GM12878 (cell line): ENCODE measurements at regions not wholly inside any gene's neighbourhood (a gene's known extent, or its start where the extent isn't known, plus 50 kb on each side); places are given as distances from the start of the nearest gene placed in this dataset.
A peak's percentile ranks its signal among the peaks of the same experiment; 100 is the strongest.

ENCODE experiments used
- BACH1 ChIP-seq: fragments of 450-650 bp; IDR thresholded peaks from 2 replicates; pipeline ENCODE4 v1.6.1; 2017; ENCODE audit warnings: mild to moderate bottlenecking, borderline replicate concordance
- BMI1 ChIP-seq: fragments of 450-650 bp; IDR thresholded peaks from 2 replicates; pipeline ENCODE4 v1.6.1; 2016; ENCODE audit warnings: mild to moderate bottlenecking, moderate library complexity, borderline replicate concordance
- BRCA1 ChIP-seq: IDR thresholded peaks from 2 replicates; pipeline ENCODE4 v1.6.1; 2011; ENCODE audit warnings: low read depth, low read length, improper control_type of control experiment
- CBFB ChIP-seq: IDR thresholded peaks from 2 replicates; pipeline ENCODE4 v1.6.1; 2016; ENCODE audit warnings: antibody characterized with exemption, low read depth
- CHD1 ChIP-seq: IDR thresholded peaks from 2 replicates; pipeline ENCODE4 v1.6.1; 2012; ENCODE audit warnings: low read depth, low read length, improper control_type of control experiment
- HDAC2 ChIP-seq: fragments of 200-600 bp; sonication (generic); IDR thresholded peaks from 2 replicates; pipeline ENCODE4 v1.6.1; 2017
- IRF4 ChIP-seq: IDR thresholded peaks from 2 replicates; pipeline ENCODE4 v1.6.1; 2011; ENCODE audit warnings: low read depth, low read length
- MTA2 ChIP-seq: fragments of 450-650 bp; IDR thresholded peaks from 2 replicates; pipeline ENCODE4 v1.6.1; 2016; ENCODE audit warnings: low read depth, mild to moderate bottlenecking, moderate library complexity
- MXI1 ChIP-seq: fragments of 150-350 bp; IDR thresholded peaks from 2 replicates; pipeline ENCODE4 v1.6.1; 2011; ENCODE audit warnings: low read depth, mild to moderate bottlenecking, inconsistent platforms, low read length, improper control_type of control experiment
- NR2C2 ChIP-seq: IDR thresholded peaks from 2 replicates; pipeline ENCODE4 v1.6.1; 2011; ENCODE audit warnings: borderline replicate concordance, low read depth; ENCODE audit not compliant: control insufficient read depth, insufficient read length
- POLR2AphosphoS2 ChIP-seq: IDR thresholded peaks from 2 replicates; pipeline ENCODE4 v1.6.1; 2011; ENCODE audit warnings: low read depth, mild to moderate bottlenecking, low read length, improper control_type of control experiment, moderate library complexity
- RAD21 ChIP-seq: IDR thresholded peaks from 2 replicates; pipeline ENCODE4 v1.6.1; 2011; ENCODE audit warnings: mild to moderate bottlenecking, low read depth, low read length, moderate library complexity; ENCODE audit not compliant: insufficient read depth
- RFX5 ChIP-seq: IDR thresholded peaks from 2 replicates; pipeline ENCODE4 v1.6.1; 2011; ENCODE audit warnings: low read depth, low read length, improper control_type of control experiment
- SPI1 ChIP-seq: IDR thresholded peaks from 2 replicates; pipeline ENCODE4 v1.6.1; 2011; ENCODE audit warnings: low read depth, mild to moderate bottlenecking, low read length, moderate library complexity, borderline replicate concordance; ENCODE audit not compliant: insufficient read depth
- SREBF2 ChIP-seq: IDR thresholded peaks from 2 replicates; pipeline ENCODE4 v1.6.1; 2012; ENCODE audit warnings: mild to moderate bottlenecking, low read length
- STAT1 ChIP-seq: fragments of 450-650 bp; conservative IDR thresholded peaks from 2 replicates; pipeline ENCODE4 v1.6.1; 2014; ENCODE audit warnings: antibody characterized with exemption, mild to moderate bottlenecking
- STAT3 ChIP-seq: IDR thresholded peaks from 2 replicates; pipeline ENCODE4 v1.6.1; 2011; ENCODE audit warnings: low read depth, low read length, improper control_type of control experiment
- SUZ12 ChIP-seq: fragments of 200-600 bp; sonication (generic); IDR thresholded peaks from one replicate; pipeline ENCODE4 v1.6.1; 2018; ENCODE audit warnings: antibody characterized with exemption, mild to moderate bottlenecking; ENCODE audit not compliant: unreplicated experiment
- TAF1 ChIP-seq: IDR thresholded peaks from 2 replicates; pipeline ENCODE4 v1.6.1; 2011; ENCODE audit warnings: mild to moderate bottlenecking, low read depth, low read length, borderline replicate concordance
- TCF3 ChIP-seq: IDR thresholded peaks from 2 replicates; pipeline ENCODE4 v1.6.1; 2012; ENCODE audit warnings: low read depth, mild to moderate bottlenecking, low read length, borderline replicate concordance; ENCODE audit not compliant: insufficient read depth
- YY1 ChIP-seq: IDR thresholded peaks from 2 replicates; pipeline ENCODE4 v1.6.1; 2011; ENCODE audit warnings: low read depth, mild to moderate bottlenecking, low read length
- ZNF217 ChIP-seq: fragments of 450-650 bp; IDR thresholded peaks from 2 replicates; pipeline ENCODE4 v1.6.1; 2017; ENCODE audit warnings: antibody characterized with exemption, mild to moderate bottlenecking
- TF ChIP-seq, protein P1 (sequence below): IDR thresholded peaks from 2 replicates; pipeline ENCODE4 v1.6.1; 2012; ENCODE audit warnings: low read length, inconsistent platforms
- TF ChIP-seq, protein P2 (sequence below): IDR thresholded peaks from 2 replicates; pipeline ENCODE4 v1.6.1; 2012; ENCODE audit warnings: low read depth, low read length, improper control_type of control experiment
- TF ChIP-seq, protein P3 (sequence below): IDR thresholded peaks from 2 replicates; pipeline ENCODE4 v1.6.1; 2011; ENCODE audit warnings: borderline replicate concordance, low read depth, mild to moderate bottlenecking, moderate library complexity, mixed read lengths, low read length; ENCODE audit not compliant: insufficient read depth; ENCODE audit errors: extremely low read length
- TF ChIP-seq, protein P4 (sequence below): fragments of 450-650 bp; IDR thresholded peaks from 2 replicates; pipeline ENCODE4 v1.6.1; 2017; ENCODE audit warnings: low read depth, mild to moderate bottlenecking, moderate library complexity
- TF ChIP-seq, protein P5 (sequence below): IDR thresholded peaks from 2 replicates; pipeline ENCODE4 v1.6.1; 2011; ENCODE audit warnings: borderline replicate concordance, low read depth, mild to moderate bottlenecking, moderate library complexity, low read length; ENCODE audit not compliant: insufficient read depth, poor library complexity, severe bottlenecking

DNA sequence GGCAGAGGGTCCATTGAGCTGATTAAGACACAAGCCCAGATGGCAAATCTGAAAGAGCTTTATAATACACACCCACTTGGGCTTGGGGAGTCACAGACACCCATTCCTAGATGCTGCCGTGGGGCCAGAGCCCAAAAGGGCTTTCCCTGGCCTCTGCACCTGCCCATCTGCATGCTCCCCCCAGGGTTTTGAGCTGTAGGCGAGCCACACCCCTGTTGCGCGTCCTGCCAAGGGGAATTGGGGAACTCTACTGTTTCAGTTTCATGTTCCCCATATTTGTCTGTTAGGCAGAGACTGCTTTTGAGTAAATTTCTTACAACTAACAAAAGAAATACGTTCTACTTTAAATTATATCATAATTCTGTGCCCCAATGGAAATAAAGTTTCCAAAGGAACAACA, 52.9 kb upstream of the FNDC1 start (continued):
- TF ChIP-seq, protein P1, sequence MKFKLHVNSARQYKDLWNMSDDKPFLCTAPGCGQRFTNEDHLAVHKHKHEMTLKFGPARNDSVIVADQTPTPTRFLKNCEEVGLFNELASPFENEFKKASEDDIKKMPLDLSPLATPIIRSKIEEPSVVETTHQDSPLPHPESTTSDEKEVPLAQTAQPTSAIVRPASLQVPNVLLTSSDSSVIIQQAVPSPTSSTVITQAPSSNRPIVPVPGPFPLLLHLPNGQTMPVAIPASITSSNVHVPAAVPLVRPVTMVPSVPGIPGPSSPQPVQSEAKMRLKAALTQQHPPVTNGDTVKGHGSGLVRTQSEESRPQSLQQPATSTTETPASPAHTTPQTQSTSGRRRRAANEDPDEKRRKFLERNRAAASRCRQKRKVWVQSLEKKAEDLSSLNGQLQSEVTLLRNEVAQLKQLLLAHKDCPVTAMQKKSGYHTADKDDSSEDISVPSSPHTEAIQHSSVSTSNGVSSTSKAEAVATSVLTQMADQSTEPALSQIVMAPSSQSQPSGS: peak; percentile 57; the same call in 1 of the 2 replicates
- TF ChIP-seq, protein P2, sequence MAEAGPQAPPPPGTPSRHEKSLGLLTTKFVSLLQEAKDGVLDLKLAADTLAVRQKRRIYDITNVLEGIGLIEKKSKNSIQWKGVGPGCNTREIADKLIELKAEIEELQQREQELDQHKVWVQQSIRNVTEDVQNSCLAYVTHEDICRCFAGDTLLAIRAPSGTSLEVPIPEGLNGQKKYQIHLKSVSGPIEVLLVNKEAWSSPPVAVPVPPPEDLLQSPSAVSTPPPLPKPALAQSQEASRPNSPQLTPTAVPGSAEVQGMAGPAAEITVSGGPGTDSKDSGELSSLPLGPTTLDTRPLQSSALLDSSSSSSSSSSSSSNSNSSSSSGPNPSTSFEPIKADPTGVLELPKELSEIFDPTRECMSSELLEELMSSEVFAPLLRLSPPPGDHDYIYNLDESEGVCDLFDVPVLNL: no peak
- TF ChIP-seq IRF4 (0 out of 2 replicates have a peak, but pooled peaks have one; percentile 22), NR2C2 (no peak), BACH1 (no peak), HDAC2 (no peak), ZNF217 (no peak), CHD1 (no peak), CBFB (no peak), SUZ12 (no peak), BRCA1 (no peak), RFX5 (no peak), MXI1 (no peak), MTA2 (no peak; the same call in 1 of the 2 replicates), STAT3 (no peak), BMI1 (no peak), SPI1 (peak; percentile 75; the same call in 1 of the 2 replicates), STAT1 (no peak), POLR2AphosphoS2 (no peak), TCF3 (peak; percentile 39; the same call in 1 of the 2 replicates), TAF1 (no peak), YY1 (no peak), SREBF2 (no peak), RAD21 (no peak)
- TF ChIP-seq, protein P3, sequence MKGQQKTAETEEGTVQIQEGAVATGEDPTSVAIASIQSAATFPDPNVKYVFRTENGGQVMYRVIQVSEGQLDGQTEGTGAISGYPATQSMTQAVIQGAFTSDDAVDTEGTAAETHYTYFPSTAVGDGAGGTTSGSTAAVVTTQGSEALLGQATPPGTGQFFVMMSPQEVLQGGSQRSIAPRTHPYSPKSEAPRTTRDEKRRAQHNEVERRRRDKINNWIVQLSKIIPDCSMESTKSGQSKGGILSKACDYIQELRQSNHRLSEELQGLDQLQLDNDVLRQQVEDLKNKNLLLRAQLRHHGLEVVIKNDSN: no peak
- TF ChIP-seq, protein P4, sequence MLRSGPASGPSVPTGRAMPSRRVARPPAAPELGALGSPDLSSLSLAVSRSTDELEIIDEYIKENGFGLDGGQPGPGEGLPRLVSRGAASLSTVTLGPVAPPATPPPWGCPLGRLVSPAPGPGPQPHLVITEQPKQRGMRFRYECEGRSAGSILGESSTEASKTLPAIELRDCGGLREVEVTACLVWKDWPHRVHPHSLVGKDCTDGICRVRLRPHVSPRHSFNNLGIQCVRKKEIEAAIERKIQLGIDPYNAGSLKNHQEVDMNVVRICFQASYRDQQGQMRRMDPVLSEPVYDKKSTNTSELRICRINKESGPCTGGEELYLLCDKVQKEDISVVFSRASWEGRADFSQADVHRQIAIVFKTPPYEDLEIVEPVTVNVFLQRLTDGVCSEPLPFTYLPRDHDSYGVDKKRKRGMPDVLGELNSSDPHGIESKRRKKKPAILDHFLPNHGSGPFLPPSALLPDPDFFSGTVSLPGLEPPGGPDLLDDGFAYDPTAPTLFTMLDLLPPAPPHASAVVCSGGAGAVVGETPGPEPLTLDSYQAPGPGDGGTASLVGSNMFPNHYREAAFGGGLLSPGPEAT: peak; percentile 53; the same call in 1 of the 2 replicates
- TF ChIP-seq, protein P5, sequence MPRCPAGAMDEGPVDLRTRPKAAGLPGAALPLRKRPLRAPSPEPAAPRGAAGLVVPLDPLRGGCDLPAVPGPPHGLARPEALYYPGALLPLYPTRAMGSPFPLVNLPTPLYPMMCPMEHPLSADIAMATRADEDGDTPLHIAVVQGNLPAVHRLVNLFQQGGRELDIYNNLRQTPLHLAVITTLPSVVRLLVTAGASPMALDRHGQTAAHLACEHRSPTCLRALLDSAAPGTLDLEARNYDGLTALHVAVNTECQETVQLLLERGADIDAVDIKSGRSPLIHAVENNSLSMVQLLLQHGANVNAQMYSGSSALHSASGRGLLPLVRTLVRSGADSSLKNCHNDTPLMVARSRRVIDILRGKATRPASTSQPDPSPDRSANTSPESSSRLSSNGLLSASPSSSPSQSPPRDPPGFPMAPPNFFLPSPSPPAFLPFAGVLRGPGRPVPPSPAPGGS: no peak
